Stromal cell of bone marrow (primary cell): ENCODE measurements at regions not wholly inside any gene's neighbourhood (a gene's known extent, or its start where the extent isn't known, plus 50 kb on each side); places are given as distances from the start of the nearest gene placed in this dataset.
"Not testable (repeated sequence)": the region's sequence is repeated elsewhere in the genome, so short reads cannot be mapped to it uniquely, and the experiment has no call there.

ENCODE experiments used
- DNase-seq: peaks from one replicate; pipeline ENCODE4 v3.0.0-alpha.2; 2012; ENCODE audit warnings: low read depth

GRCh38 chr1:90349510-90349909 lies 354.6 kb downstream of the ZNF326 start:
- no peak for DNase-seq

DNA sequence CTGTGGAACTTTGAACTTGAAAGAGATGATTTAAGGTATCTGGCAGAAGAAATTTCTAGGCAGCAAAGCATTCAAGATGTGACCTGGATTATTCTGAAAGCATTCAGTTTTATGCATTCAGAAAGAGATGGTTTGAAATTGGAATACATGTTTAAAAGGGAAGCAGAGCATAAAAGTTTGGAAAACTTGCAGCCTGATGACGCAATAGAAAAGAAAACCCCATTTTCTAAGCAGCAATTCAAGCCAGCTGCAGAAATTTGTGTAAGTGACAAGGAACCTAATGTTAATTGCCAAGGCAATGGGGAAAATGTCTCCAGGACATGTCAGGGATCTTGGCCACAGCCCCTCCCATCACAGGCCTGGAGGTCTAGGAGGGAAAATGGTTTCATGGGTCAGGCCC lies 354.0 kb downstream of the ZNF326 start:
- no peak for DNase-seq

DNA sequence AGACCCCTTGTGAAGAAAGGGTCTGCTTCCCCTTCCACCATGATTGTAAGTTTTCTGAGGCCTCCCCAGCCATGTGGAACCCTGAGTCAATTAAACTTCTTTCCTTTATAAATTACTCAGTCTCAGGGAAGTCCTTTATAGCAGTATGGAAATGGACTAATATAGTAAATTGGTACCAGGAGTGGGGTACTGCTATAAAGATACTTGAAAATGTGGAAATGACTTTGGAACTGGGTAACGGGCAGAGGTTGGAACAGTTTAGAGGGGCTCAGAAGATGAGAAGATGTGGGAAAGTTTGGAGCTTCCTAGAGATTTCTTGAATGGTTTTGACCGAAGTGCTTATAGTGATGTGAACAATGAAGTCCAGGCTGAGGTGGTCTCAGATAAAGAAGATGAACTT lies 353.5 kb downstream of the ZNF326 start:
- not testable (repeated sequence) for DNase-seq

GRCh38 chr1:90347366-90347765 lies 352.5 kb downstream of the ZNF326 start:
- DNase-seq, result no peak

DNA sequence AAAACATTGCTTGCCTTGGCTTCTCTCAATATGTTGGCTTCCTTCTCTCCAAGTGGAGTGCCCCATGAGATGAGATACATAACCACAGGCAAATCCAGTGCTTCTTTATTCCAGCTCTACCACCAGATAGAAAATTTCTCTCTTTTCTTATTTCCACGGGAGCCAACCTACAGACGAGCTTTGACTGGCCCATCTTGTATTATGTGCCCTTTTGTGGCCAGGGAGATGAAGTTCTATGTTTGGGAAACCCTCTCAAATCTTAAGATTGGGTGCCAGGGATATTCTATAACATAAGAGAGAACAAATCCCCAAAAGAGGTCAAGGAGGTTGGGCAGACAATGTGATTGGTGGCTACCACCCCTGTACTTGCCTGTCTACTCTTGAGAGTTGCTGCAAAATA lies 351.8 kb downstream of the ZNF326 start:
- no peak for DNase-seq

DNA sequence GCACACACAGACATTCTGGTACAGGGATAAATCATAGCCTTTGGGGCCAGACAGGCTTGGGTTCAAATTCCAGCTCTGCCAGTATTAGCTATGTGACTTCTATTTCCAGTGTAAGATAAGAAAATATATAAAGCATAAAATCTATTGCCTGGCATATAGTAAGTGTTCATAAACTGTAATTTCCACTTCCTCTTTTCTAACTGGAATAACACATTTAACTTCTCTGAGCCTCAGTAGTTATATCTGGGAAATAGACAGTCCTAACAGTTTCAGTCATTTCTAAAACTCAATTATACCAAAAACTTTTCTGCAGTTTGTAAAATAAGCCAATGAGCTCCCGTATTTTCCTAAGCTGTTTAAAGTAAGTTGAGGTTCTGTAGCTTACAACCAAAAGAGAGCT lies 351.4 kb downstream of the ZNF326 start:
- DNase-seq, result no peak

- DNase-seq, result no peak
These were observed 350.2 kb downstream of the ZNF326 start for GRCh38 chr1:90344963-90345730.

GRCh38 chr1:90341516-90341915 lies 346.6 kb downstream of the ZNF326 start:
- no peak for DNase-seq

DNA sequence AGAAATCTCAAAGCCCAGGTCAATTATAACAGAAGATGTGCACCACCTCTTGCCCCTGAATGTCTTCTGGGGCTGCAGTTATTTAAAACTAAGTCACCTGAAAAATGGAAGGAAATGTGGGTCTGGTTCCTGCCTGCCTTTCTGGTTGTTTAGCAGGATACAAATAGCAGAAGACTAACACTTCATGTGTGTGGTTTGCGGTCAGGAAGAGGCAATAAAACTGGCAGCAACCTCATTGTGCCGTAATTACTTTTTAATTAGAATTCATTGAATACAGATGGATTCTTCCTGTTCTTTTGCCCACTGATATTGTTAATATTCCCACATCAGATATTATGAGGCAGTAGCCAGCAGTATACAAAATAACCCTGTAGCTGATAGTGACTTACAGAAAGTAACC lies 345.7 kb downstream of the ZNF326 start:
- DNase-seq, result no peak

GRCh38 chr1:90339811-90340210 lies 344.9 kb downstream of the ZNF326 start:
- DNase-seq, result no peak

- DNase-seq, result no peak
These were observed 341.8 kb downstream of the ZNF326 start for GRCh38 chr1:90336552-90337324.

GRCh38 chr1:90335558-90335957 lies 340.6 kb downstream of the ZNF326 start:
- DNase-seq, result no peak

GRCh38 chr1:90334137-90334536 lies 339.2 kb downstream of the ZNF326 start:
- no peak for DNase-seq

DNA sequence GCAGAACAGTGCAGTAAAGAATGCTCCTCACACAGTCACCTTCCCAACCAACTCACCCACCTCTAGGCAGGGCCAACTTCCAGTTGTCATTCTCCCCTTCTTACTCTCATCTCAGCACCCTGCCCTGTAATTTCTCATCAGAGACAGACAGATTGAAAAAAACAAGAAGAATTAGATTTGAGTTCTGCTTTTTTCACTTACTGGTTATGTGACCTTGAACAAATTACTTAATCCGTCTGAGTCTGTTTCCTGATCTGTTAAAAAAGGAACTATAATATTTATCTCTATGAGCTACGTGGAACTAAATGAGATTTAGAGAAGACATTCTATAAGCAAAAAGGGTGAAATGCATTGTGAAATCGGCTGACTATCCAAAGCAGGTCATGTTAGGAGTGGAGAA lies 330.3 kb downstream of the ZNF326 start:
- no peak for DNase-seq

GRCh38 chr1:90322186-90322585 lies 327.3 kb downstream of the ZNF326 start:
- no peak for DNase-seq

DNA sequence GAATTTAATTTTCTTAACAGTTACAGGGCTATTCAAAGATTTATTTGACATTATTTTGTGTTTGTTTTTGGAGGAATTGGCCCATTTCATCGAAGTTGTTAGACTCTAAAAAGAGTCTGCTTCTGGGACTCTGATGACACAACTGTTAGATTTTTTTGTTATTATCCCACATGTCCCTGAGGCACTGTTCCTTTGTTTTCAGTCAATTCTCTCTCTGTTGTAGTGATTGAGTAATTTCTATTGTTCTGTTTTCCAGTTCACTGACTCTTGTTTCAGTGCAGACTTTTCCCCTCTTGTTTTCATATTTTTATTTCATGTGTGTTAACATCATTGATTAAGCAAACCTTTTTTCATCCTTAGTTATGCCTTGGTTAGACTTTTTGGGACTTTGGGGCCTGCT lies 325.0 kb downstream of the ZNF326 start:
- no peak for DNase-seq

DNA sequence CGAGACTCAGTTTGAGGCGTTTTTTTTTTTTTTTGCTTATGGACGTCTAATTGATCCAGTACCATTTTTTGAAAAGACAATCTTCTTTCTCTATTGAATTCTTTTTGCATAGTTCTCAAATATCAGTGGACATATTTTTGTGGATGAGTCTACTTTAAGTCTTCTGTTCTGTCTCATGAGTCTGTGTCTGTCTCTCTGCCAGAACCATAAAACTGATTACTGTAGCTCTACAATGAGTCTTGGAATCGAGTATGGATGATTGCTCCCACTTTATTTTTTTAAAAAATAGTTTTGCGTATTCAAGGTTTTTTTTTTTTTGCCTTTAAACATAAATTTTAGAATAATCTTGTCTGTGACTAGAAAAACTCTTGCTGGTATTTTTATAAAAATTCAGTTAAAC lies 323.5 kb downstream of the ZNF326 start:
- DNase-seq, result peak; percentile 68

DNA sequence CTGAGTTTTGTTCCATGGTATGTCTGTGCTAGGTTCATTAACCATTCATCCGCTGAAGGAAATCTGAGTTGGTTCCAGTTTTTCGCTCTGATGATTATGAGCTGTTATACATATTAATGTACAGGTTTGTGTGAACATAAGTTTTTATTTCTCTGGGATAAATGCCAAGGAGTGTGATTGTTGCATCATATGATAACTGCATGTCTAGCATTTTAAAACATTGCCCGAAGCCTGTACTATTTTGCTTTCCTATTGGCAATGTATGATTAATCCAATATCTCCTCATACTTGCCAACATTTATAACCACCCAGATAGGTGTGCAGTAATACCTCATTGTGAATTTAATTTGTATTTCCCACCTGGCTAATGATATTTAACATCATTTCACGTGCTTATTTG lies 322.7 kb downstream of the ZNF326 start:
- DNase-seq, result no peak

DNA sequence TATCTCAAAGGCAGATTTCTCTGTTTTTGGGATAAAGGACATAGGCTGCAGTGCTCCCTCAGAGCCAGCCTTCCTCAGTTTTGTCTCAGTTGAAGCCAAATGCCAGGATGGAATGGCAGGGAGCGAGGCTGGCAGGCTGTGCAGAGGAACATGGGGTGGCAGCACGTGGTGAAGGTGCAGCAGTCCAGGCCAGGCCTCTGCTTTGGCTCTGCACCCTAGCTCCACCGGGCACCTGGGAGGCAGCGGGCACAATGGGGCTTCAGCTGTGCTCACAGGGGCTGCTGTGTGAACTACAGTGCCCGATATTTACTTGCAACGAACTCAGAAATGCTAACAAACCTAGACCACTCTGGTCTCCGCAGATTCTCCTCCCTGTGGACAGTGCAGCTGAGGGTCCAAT lies 319.6 kb downstream of the ZNF326 start:
- no peak for DNase-seq

GRCh38 chr1:90313778-90314177 lies 318.9 kb downstream of the ZNF326 start:
- DNase-seq, result no peak

- no peak for DNase-seq
These were observed 314.9 kb downstream of the ZNF326 start for GRCh38 chr1:90309806-90310205.

GRCh38 chr1:90308421-90308820 lies 313.5 kb downstream of the ZNF326 start:
- no peak for DNase-seq

- no peak for DNase-seq
These were observed 310.7 kb downstream of the ZNF326 start for GRCh38 chr1:90305577-90305976.

- DNase-seq, result no peak
These were observed 301.4 kb downstream of the ZNF326 start for GRCh38 chr1:90296327-90296726.
